ENCODE measurements at regions not wholly inside any gene's neighbourhood (a gene's known extent, or its start where the extent isn't known, plus 50 kb on each side); places are given as distances from the start of the nearest gene placed in this dataset.

GRCh38 chr5:173671121-173671949 lies 54.9 kb upstream of the BOD1 start:
- Histone ChIP-seq H4K5ac (ENCODE audit: insufficient read length, low read depth, low read length) (peak overlapping the region; percentile 58), H3K14ac (ENCODE audit: insufficient read length) (no peak overlapping the region), H3K4ac (replicated peaks; ENCODE audit: insufficient read length, low read depth, low read length) (peak overlapping the region; percentile 37), H3K9ac (replicated peaks in 1 of 4; ENCODE audit: extremely low read depth in 1 of 4, low read depth in 3 of 4, low read length in 3 of 4) (no peak overlapping the region), H2AK5ac (ENCODE audit: low read depth, low read length) (peak overlapping the region; percentile 94), H3K4me3 (ENCODE audit: extremely low read depth in 1 of 4, insufficient read depth in 2 of 4, low read depth in 3 of 4, low read length in 4 of 4) (no peak overlapping the region), H2BK20ac (ENCODE audit: low read length) (peak overlapping the region; percentile 99), H3K79me2 (ENCODE audit: control insufficient read depth in 1 of 2, insufficient read depth in 2 of 2, low read length in 2 of 2) (no peaks in the 10 kb centered on the region), H3K4me2 (ENCODE audit: insufficient read depth in 1 of 2, low read depth in 2 of 2, low read length in 2 of 2) (peak overlapping the region in 1 of 2 experiments; percentile 35; a peak in 2 of 4 replicates), H3K23me2 (ENCODE audit: low read depth, low read length) (peaks cover 3% of the 10 kb centered on the region; the same call in 1 of the 2 replicates), H3K27me3 (replicated peaks in 1 of 4; ENCODE audit: control insufficient read depth in 3 of 4, extremely low read depth in 1 of 4, insufficient read depth in 3 of 4, low read length in 3 of 4) (no peaks in the 10 kb centered on the region), H2BK120ac (replicated peaks; ENCODE audit: low read depth, low read length) (peak overlapping the region; percentile 75), H3K18ac (ENCODE audit: extremely low read depth, low read length) (peak overlapping the region; percentile 98), H4K20me1 (replicated peaks in 1 of 2; ENCODE audit: control insufficient read depth in 1 of 2, insufficient read depth in 2 of 2, low read length in 2 of 2) (no peaks in the 10 kb centered on the region), H2BK15ac (ENCODE audit: low read length) (no peak overlapping the region), H3K36me3 (ENCODE audit: control insufficient read depth in 2 of 4, insufficient read depth in 4 of 4, low read length in 3 of 4) (peaks cover 0 to 4% (median 0%) of the 10 kb centered on the region in 4 experiments; a peak in 1 of 8 replicates), H4K91ac (replicated peaks; ENCODE audit: insufficient read length, low read length) (peak overlapping the region; percentile 98), H3K23ac (ENCODE audit: insufficient read length) (no peak overlapping the region), H3K4me1 (replicated peaks in 1 of 4; ENCODE audit: control insufficient read depth in 3 of 4, insufficient read depth in 4 of 4, low read length in 3 of 4) (peaks cover 5 to 16% (median 8%) of the 10 kb centered on the region in 4 experiments; a peak in 5 of 7 replicates), H3K9me3 (ENCODE audit: insufficient read depth in 2 of 2, low read depth in 1 of 2, low read length in 1 of 2) (peaks cover 21 to 28% of the 10 kb centered on the region in 2 experiments), H3K56ac (replicated peaks; ENCODE audit: insufficient read length, low read depth, low read length) (peak overlapping the region; percentile 52), H2BK5ac (ENCODE audit: low read depth, low read length) (peak overlapping the region; percentile 97; the same call in 1 of the 2 replicates), H2BK12ac (ENCODE audit: low read depth, low read length) (peak overlapping the region; percentile 97), H3K27ac (ENCODE audit: low read depth, low read length) (peak overlapping the region; percentile 71; the same call in 1 of the 2 replicates), H3K79me1 (ENCODE audit: low read depth, low read length) (no peaks in the 10 kb centered on the region), H2AFZ (ENCODE audit: low read length) (no peak overlapping the region), H4K8ac (ENCODE audit: extremely low read depth, insufficient read depth, low read length) (peak overlapping the region; percentile 58; the same call in 1 of the 2 replicates)
- CTCF ChIA-PET (ENCODE audit: partially characterized antibody): interaction anchor here (0.6 to 1.9 kb wide), 7 partner anchors 9 to 270 kb away, joined by 3 to 5 read pairs (median 3); no protein-coding TSS in a partner anchor
- DNase-seq (ENCODE audit: low read depth in 1 of 2, low spot score in 2 of 2): no peak
- TF ChIP-seq CTBP2 (IDR thresholded peaks at IDR 0.05; ENCODE audit: borderline replicate concordance, insufficient read depth, insufficient read length, low read length): no peak
- TF ChIP-seq MAX (IDR thresholded peaks at IDR 0.05): peak; percentile 66; the same call in 1 of the 2 replicates
- TF ChIP-seq SRF (IDR thresholded peaks at IDR 0.05; ENCODE audit: low read depth, low read length): no peak
- WGBS, 2 experiments (ENCODE audit: extremely low coverage in 1 of 2, insufficient coverage in 1 of 2, insufficient read length in 1 of 2, insufficient replicate concordance in 2 of 2, low coverage in 1 of 2, low lambda C conversion rate in 2 of 2, missing lambda C conversion rate in 1 of 2): 89% methylated on average over 16 of the region's 16 CpGs; no CpG with 5 or more reads in 1 of the 2 experiments
- POLR2A ChIA-PET (ENCODE audit: partially characterized antibody): interaction anchor here (0.8 to 3.2 kb wide), 9 partner anchors 9 to 302 kb away, joined by 3 to 8 read pairs (median 4); no protein-coding TSS in a partner anchor
- no peak for FAIRE-seq
